K562 (cell line): ENCODE measurements at regions not wholly inside any gene's neighbourhood (a gene's known extent, or its start where the extent isn't known, plus 50 kb on each side); places are given as distances from the start of the nearest gene placed in this dataset.

Source experiments
- ATAC-seq: fragments of 200-7000 bp; cut with Tn5 transposase; 3 replicates; pipeline ENCODE4 v1.9.1; 2020; ENCODE audit warnings: moderate library complexity
- BruUV-seq: library from RNA; stranded (reverse); fragments of 400-500 nt; replicated peaks from 2 replicates; lab custom pipeline; 2021; lab: Mats Ljungman, UMichigan
- CTCF ChIA-PET: fragments of 300-600 bp; formaldehyde crosslinking; extraction: SDS; loops from one replicate; lab custom pipeline; 2021; ENCODE audit warnings: low intra/inter-chr PET ratio; lab: Yijun Ruan, JAX
- POLR2A ChIA-PET: fragments of 300-600, 350-650 bp; sonication (Branson Sonifier 250); formaldehyde crosslinking; extraction: SDS; loops from one replicate; lab custom pipeline; 2021; ENCODE audit warnings: antibody characterized with exemption, inconsistent platforms; lab: Yijun Ruan, JAX
- DNase-seq, 4 experiments: peaks; one replicate each; pipeline versions ENCODE4 v3.0.0 to v3.0.0-alpha.2; 2011 to 2018; ENCODE audit warnings: low spot score in 3 of 4, mixed read lengths in 3 of 4; ENCODE audit errors: extremely low read depth in 1 of 4
- FAIRE-seq: peaks from 2 replicates; lab custom pipeline; 2011; peaks lifted over from hg19 to GRCh38; lab: Jason Lieb, UNC
- H2AFZ ChIP-seq: 2 replicates; pipeline ENCODE4 v1.6.0; 2011; ENCODE audit warnings: low read depth, low read length, control low read depth, inconsistent platforms
- H3K27ac ChIP-seq: fragments of 200-600 bp; 3 replicates; pipeline ENCODE4 v1.8.0; 2011; ENCODE audit warnings: low read depth, mild to moderate bottlenecking, control low read depth, inconsistent platforms, low read length, moderate library complexity, mixed read lengths; ENCODE audit errors: extremely low read depth
- H3K27me3 ChIP-seq, 2 experiments: fragments of 300-600 bp in 1 of 2; 2 replicates in 1 of 2; 3 replicates in 1 of 2; pipeline versions ENCODE4 v1.6.0 to v1.8.0; 2011; ENCODE audit warnings: inconsistent platforms in 2 of 2, low read length in 2 of 2, mild to moderate bottlenecking in 1 of 2, mixed read lengths in 1 of 2, moderate library complexity in 1 of 2; ENCODE audit not compliant: control insufficient read depth in 2 of 2, insufficient read depth in 2 of 2
- H3K36me3 ChIP-seq: fragments of 300-600 bp; 3 replicates; pipeline ENCODE4 v1.8.0; 2011; ENCODE audit warnings: mild to moderate bottlenecking, low read length, inconsistent platforms; ENCODE audit not compliant: control insufficient read depth, insufficient read depth
- H3K4me1 ChIP-seq, 2 experiments: fragments of 200-600 bp in 1 of 2; replicated peaks in 1 of 2; 2 replicates in 1 of 2; 3 replicates in 1 of 2; pipeline versions ENCODE4 v1.5.1 to v1.8.0; 2011; ENCODE audit warnings: inconsistent platforms in 2 of 2, low read length in 2 of 2, mild to moderate bottlenecking in 1 of 2, mixed read lengths in 1 of 2, moderate library complexity in 1 of 2; ENCODE audit not compliant: control insufficient read depth in 2 of 2, insufficient read depth in 2 of 2
- H3K4me2 ChIP-seq: 2 replicates; pipeline ENCODE4 v1.6.1; 2011; ENCODE audit warnings: low read length, control low read depth, inconsistent platforms, mixed read lengths; ENCODE audit not compliant: insufficient read depth
- H3K4me3 ChIP-seq: fragments of 200-600 bp; sonication (generic), shearing (Covaris generic); 2 replicates; pipeline ENCODE4 v1.5.1; 2016; ENCODE audit warnings: control low read depth, inconsistent platforms
- H3K79me2 ChIP-seq: fragments of 200-600 bp; 3 replicates; pipeline ENCODE4 v1.8.0; 2011; ENCODE audit warnings: low read length, inconsistent platforms; ENCODE audit not compliant: control insufficient read depth, insufficient read depth
- H3K9ac ChIP-seq, 2 experiments: 2 replicates each; pipeline versions ENCODE4 v1.6.0 to v1.6.1; 2011; ENCODE audit warnings: low read depth in 2 of 2, low read length in 2 of 2, control low read depth in 1 of 2, inconsistent platforms in 1 of 2, mild to moderate bottlenecking in 1 of 2, mixed read lengths in 1 of 2; ENCODE audit not compliant: insufficient read depth in 1 of 2
- H3K9me1 ChIP-seq: one replicate; pipeline ENCODE4 v1.6.0; 2011; ENCODE audit warnings: inconsistent platforms, mild to moderate bottlenecking, low read length, moderate library complexity; ENCODE audit not compliant: control insufficient read depth, insufficient read depth
- H3K9me3 ChIP-seq: replicated peaks from 2 replicates; pipeline ENCODE4 v1.5.1; 2011; ENCODE audit warnings: low read depth, low read length, inconsistent platforms; ENCODE audit not compliant: control insufficient read depth, insufficient read depth
- H4K20me1 ChIP-seq: replicated peaks from 2 replicates; pipeline ENCODE4 v1.6.1; 2011; ENCODE audit warnings: low read length, inconsistent platforms, mixed read lengths; ENCODE audit not compliant: control insufficient read depth, insufficient read depth
- CBX8 ChIP-seq: fragments of 200-600 bp; sonication (generic); IDR thresholded peaks from 2 replicates; pipeline ENCODE4 v1.6.1; 2012; ENCODE audit warnings: borderline replicate concordance, mixed run types, low read depth, mild to moderate bottlenecking, moderate library complexity, mixed read lengths, low read length, control low read depth, inconsistent platforms; ENCODE audit not compliant: poor library complexity, severe bottlenecking; ENCODE audit errors: extremely low read depth
- GABPB1 ChIP-seq: sonication (generic); formaldehyde crosslinking; IDR thresholded peaks from 2 replicates; pipeline ENCODE4 v1.8.0; 2022; ENCODE audit warnings: mild to moderate bottlenecking, missing genetic modification reagents
- GATA2 ChIP-seq: sonication (generic); formaldehyde crosslinking; IDR thresholded peaks from 2 replicates; pipeline ENCODE4 v1.4.0; 2020; ENCODE audit warnings: mild to moderate bottlenecking, missing genetic modification reagents
- HOMEZ ChIP-seq: fragments of 250-450 bp; sonication (Bioruptor Pico); IDR thresholded peaks from 2 replicates; pipeline ENCODE4 v1.4.0; 2020; ENCODE audit warnings: mild to moderate bottlenecking, moderate library complexity
- SIRT6 ChIP-seq: IDR thresholded peaks from one replicate; pipeline ENCODE4 v1.6.1; 2012; ENCODE audit warnings: low read depth, mild to moderate bottlenecking, control low read depth, inconsistent platforms, low read length, moderate library complexity
- SMC3 ChIP-seq: conservative IDR thresholded peaks from 2 replicates; pipeline ENCODE4 v1.6.1; 2011; ENCODE audit warnings: low read depth, low read length, improper control_type of control experiment; ENCODE audit not compliant: insufficient read depth
- TARDBP ChIP-seq: fragments of 450-650 bp; IDR thresholded peaks from 2 replicates; pipeline ENCODE4 v1.6.1; 2016
- TCFL5 ChIP-seq: fragments of 250-450 bp; sonication (Bioruptor Pico); conservative IDR thresholded peaks from 2 replicates; pipeline ENCODE4 v1.6.1; 2021; ENCODE audit warnings: mild to moderate bottlenecking, moderate library complexity, matching md5 sums
- U2AF1 ChIP-seq: fragments of 200-400 bp; formaldehyde crosslinking; optimal IDR thresholded peaks from 2 replicates; pipeline ENCODE3; 2017; ENCODE audit warnings: mild to moderate bottlenecking, low read depth, low read length, moderate library complexity
- UBTF ChIP-seq, 2 experiments: IDR thresholded peaks; 2 replicates each; pipeline ENCODE4 v1.6.1; 2012; ENCODE audit warnings: improper control_type of control experiment in 2 of 2, low read depth in 2 of 2, low read length in 2 of 2, borderline replicate concordance in 1 of 2
- ZKSCAN1 ChIP-seq: fragments of 150-350 bp; IDR thresholded peaks from 2 replicates; pipeline ENCODE4 v1.6.1; 2016; ENCODE audit warnings: low read depth, low read length
- ZMIZ1 ChIP-seq, 2 experiments: fragments of 150-350 bp in 1 of 2; IDR thresholded peaks; 2 replicates each; pipeline ENCODE4 v1.6.1; 2012 to 2016; ENCODE audit warnings: low read depth in 2 of 2, low read length in 2 of 2, mild to moderate bottlenecking in 1 of 2, moderate library complexity in 1 of 2
- ZNF41 ChIP-seq: fragments of 250-450 bp; sonication (Bioruptor Pico); conservative IDR thresholded peaks from 2 replicates; pipeline ENCODE4 v1.4.0; 2020; ENCODE audit warnings: mild to moderate bottlenecking
- ZNF589 ChIP-seq: fragments of 200-800 bp; sonication (Bioruptor generic); IDR thresholded peaks from 2 replicates; pipeline ENCODE4 v1.6.1; 2016; ENCODE audit warnings: low read depth, missing genetic modification characterization, missing compliant biosample characterization
- WGBS: fragments of 100-300 bp; shearing (Covaris generic); methylation state at CpG from one replicate; pipeline ENCODE4 v1.1.6; 2016; ENCODE audit warnings: low coverage, mixed read lengths; ENCODE audit not compliant: insufficient coverage; ENCODE audit errors: missing lambda C conversion rate; 5-methylcytosine and 5-hydroxymethylcytosine counted together
- in situ Hi-C: fragments of 300-500 bp; cut with MboI; formaldehyde crosslinking; loops from 4 replicates; pipeline ENCODE4 v1.15.0; 2018; ENCODE audit warnings: inconsistent platforms, mixed read lengths
- intact Hi-C: fragments of 100-400 bp; cut with micrococcal nuclease; formaldehyde crosslinking; loops from 2 replicates; pipeline ENCODE4 v1.14.2; 2022

GRCh38 chr10:90484518-90484917 is 373.3 kb downstream of the HTR7 start:
- Histone ChIP-seq H3K4me3 (no peak overlapping the region), H3K36me3 (no peaks in the 10 kb centered on the region), H2AFZ (no peak overlapping the region), H3K79me2 (no peaks in the 10 kb centered on the region), H3K9me3 (no peaks in the 10 kb centered on the region), H3K27me3 (no peaks in the 10 kb centered on the region), H3K27ac (no peak overlapping the region), H3K9me1 (no peaks in the 10 kb centered on the region), H4K20me1 (no peaks in the 10 kb centered on the region), H3K4me2 (no peak overlapping the region), H3K4me1 (no peaks in the 10 kb centered on the region), H3K9ac (no peak overlapping the region)
- intact Hi-C loops (no loop called here), in situ Hi-C loops (no loop called here)
- 0% methylated on average over 3 of the region's 3 CpGs for WGBS
- DNase-seq (no peak), FAIRE-seq (no peak), ATAC-seq (no peak)
- no TSS peak for BruUV-seq
- ChIA-PET CTCF (no interaction called here), POLR2A (no interaction called here)
- TF ChIP-seq ZMIZ1 (IDR thresholded peaks at IDR 0.05; ENCODE audit: low read depth in 2 of 2, low read length in 2 of 2) (no peak), UBTF (IDR thresholded peaks at IDR 0.05; ENCODE audit: borderline replicate concordance in 1 of 2, low read depth in 2 of 2, low read length in 2 of 2) (no peak), ZKSCAN1 (no peak), CBX8 (no peak), SMC3 (no peak), TARDBP (no peak), GABPB1 (CRISPR knock-in tag) (no peak), GATA2 (CRISPR knock-in tag) (no peak), HOMEZ (CRISPR knock-in tag) (no peak), ZNF41 (no peak), SIRT6 (no peak), U2AF1 (no peak), TCFL5 (CRISPR knock-in tag) (no peak), ZNF589 (CRISPR knock-in tag) (no peak)
